ENCODE measurements at regions not wholly inside any gene's neighbourhood (a gene's known extent, or its start where the extent isn't known, plus 50 kb on each side); places are given as distances from the start of the nearest gene placed in this dataset.

GRCh38 chr11:10993640-10994039 is 135.8 kb upstream of the ZBED5 start:
- TF ChIP-seq CTCF (IDR thresholded peaks at IDR 0.05) (no peak), POLR2A (IDR thresholded peaks at IDR 0.05) (no peak)
